Stimulated activated CD4-positive, alpha-beta T cell treated with anti-CD3 and anti-CD28 coated beads, Interleukin-15, amount 100 ng/mL, for 48 hours (primary cell): ENCODE measurements at regions not wholly inside any gene's neighbourhood (a gene's known extent, or its start where the extent isn't known, plus 50 kb on each side); places are given as distances from the start of the nearest gene placed in this dataset.

Source experiments
- DNase-seq, 2 donors: peaks; one replicate each; pipeline ENCODE4 v3.0.0-alpha.2; 2020; ENCODE audit warnings: low read depth in 2 of 2

DNA sequence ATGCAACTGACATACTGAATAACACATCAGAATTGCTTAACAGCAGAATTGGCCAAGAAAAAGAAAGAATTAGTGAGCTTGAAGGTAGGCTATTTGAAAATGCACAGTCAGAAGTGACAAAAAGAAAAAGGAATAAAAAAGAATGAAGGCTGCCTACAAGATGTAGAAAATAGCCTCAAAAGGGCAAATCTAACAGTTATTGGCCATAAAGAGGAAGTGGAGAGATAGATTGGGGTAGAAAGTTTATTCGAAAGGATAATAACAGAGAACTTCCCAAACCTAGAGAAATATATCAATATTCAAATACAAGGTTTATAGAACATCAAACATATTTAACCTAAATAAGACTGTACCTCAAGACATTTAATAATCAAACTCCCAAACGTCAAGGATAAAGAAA lies 67.5 kb downstream of the ATP6V1G3 start:
- DNase-seq: no peak

DNA sequence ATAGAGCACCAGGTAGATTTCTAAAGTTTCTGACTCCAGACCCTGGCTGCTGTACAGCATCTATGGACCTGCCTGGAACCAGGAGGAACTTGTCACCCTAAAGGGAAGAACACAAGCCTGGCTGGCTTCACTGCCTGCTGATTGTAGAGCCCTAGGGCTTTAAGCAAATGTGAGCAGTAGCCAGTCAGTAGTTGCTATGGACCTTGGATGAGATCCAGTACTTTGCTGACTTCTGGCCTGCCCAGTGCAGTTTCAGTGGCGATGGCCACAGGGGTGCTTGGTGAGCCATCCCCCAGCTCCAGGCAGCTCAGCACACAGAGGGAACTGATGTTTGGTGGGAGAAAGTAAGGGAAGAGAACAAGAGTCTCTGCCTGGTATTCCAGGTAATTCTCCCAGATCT lies 68.4 kb downstream of the ATP6V1G3 start:
- DNase-seq: no peak

DNA sequence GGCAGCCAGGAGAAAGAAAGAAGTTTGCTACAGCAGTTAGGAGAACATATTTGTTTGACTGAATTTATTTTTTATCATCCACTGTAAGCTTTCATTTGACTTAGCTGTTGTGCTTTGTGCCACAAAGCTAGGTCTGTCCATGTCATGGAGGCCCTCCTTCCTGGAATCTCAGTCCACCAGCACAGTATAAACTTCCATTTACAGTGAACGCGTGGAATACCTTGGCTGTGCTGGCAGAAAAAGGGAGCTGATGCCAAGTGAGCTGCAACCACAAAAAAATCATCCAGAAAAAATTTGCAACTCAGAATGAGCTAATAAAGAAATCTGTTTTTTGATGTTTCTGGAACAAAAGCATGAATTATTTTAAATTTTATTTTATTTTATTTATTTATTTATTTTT lies 72.6 kb downstream of the ATP6V1G3 start:
- no peak for DNase-seq

DNA sequence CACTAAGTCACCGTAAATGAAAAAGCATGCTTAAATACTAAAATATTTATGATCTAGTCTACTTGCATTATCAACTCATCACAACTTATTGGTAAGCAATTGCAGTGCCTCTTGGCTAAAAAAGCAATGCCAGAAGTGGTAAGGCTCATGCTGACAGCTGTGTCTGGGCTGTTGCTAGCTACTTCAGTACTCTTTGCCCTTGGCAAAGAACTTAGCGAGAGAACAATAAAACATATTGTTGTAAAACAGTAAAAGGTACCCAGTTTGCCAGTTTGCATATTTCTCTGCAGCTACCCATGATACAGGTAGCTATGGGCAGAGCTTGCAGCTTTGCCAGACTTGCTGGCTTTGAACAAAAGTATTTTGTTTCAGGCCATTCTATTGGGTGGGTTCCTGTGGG lies 73.1 kb downstream of the ATP6V1G3 start:
- DNase-seq: no peak

DNA sequence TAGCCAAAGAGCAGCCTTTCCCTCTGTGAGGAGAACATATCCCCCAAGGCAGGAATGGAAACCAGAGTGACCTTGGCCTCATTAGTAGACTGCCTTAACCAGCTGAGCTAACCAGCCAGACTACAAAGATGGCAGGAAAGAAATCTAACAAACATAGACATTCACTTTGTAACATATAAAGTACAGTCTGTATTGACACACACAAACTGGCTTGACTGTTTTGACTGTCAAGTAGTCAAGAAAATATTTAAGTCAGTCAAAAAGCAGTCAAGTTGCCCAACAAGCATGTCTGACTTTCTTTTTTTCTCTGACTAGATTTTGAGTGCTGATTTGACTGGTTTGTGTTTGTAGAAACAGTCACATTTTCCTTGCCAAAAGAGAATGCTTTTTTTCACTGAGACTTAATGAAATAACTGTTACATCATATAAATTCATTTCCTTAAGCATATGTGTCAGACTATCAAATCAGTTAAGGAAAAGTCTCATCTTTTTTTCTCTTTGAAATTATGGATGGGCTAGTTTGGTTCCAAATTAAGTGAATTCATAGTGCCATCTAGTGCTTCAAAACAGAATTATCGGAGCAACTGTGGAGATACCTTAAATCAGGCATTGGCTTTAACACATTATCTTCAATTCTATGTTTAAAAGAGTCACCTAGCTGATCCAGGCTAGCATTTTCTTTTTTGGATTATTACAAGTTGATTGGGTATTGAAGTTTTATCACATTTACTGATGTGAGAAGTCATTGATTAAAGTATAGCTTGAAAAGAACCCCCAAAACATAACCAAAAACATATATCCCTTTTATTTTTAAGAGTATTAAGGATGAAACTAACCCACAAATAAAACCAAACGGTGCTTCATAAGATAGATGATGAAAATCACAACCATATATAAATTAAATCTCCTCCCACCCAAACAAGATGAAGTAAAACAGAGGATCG lies 75.0 kb downstream of the ATP6V1G3 start:
- no peak for DNase-seq

DNA sequence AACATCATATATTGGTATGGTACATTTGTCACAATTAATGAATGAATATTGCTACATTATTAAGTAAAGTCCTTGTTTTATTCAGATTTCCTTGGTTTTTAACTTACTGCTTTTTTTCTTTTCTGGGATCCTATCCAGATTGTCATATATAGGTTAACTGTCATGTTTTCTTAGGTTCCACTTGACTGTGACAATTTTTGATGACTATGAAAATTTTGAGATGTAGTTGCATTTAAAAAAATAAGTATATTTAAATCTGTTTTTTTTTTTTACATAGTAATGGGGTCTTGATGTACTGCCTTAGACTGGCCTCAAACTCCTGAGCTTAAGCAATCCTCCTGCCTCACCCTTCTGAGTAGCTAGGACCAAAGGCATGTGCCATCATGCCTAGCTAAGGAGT lies 76.8 kb downstream of the ATP6V1G3 start:
- no peak for DNase-seq

DNA sequence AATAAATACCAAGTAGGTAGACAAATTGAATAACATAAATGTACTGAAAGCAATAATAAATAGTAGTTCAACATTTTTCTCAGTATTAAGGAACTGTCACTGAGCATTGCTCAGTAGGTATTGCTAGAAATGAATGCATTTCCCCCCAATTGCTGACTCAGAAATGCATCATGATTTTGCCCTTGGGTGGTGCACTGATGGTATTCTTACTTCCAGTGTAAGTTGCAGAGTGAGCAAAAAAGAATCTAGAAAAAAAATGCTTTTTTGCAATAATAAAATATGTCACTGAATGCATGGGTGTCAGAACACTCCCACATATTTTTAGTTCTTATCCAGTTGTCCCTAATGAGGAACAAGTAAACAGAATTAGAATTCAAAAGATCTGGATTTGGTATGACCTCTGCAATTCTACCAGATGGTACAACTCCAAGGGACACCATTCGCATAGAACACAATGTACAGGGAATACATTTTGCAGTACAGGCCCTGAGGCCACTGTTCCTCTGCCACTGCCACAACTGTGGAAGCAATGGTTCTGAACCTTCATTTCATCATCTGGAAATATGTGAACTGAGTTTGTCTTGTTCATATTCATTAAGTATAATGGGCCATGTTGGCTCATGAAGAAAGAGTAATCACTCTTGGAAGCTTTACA lies 78.0 kb downstream of the ATP6V1G3 start:
- DNase-seq: peak; percentile 7 to 16

DNA sequence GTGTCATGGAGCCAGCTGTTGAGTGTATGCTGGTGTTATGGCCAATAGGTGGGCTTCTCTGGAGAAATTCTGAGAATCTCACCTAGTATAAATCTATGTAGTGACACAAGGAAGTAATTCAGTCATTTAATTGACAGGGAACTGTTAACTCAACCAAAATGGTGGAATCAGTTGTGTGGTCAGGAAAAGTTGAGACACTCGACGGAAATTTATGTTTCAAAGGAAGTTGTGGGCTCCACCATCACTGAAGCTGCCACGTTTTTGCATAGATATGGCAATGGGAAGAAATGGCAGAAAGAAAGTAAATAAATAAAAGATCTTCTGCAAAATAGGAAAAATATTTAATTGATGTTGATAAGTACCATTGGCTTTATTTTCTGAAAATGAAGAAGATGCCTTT lies 84.5 kb downstream of the ATP6V1G3 start:
- DNase-seq: no peak

DNA sequence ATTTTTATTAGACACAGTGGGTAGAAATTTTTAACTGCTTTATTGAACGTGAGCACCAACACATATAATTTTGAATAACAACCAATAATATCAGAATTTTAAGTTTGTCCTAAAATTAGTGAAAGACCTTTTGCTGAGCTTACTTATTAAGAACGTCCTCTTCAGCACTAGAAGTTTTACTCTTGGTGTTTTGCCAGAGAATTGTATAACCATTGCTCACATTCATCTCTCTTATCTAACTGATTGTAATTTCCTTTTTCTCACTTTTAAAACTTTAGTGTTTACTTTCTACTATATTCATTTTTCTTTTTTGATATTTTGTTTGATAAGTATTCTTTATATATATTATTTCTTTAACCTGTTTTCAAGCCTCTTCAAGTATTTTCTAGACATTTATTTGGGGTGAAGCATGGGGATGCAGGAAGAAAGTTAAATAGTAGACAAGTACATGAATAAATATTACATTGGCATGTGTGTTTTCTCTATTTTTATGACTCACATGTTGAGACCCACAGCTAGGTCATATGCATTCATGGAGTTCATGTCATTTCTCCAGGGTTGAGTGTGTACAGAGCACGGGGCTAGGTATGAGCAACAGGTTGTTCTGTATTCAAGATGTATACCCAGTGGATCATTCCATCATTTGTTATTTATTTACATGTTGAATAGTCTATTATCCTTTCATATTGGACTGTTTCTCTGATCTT lies 90.6 kb downstream of the ATP6V1G3 start:
- no peak for DNase-seq

DNA sequence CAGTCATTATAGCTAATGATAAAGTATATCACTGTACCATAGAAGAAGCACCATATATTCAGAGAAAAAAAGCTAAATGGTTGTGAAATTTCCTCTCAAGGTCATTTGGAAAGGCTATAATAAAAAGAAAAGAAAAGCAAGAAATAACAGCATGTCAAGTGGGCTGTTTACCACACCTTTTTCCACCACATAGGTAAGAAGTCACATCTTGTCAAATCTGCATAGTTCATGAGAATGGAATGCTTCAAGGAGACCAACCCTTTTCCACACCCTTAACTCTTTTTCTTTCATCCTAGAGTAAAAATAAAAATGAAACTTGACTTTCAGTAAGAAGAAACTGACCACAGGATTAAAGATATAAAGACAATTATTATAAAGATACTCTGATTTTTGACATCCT lies 91.2 kb downstream of the ATP6V1G3 start:
- no peak for DNase-seq

DNA sequence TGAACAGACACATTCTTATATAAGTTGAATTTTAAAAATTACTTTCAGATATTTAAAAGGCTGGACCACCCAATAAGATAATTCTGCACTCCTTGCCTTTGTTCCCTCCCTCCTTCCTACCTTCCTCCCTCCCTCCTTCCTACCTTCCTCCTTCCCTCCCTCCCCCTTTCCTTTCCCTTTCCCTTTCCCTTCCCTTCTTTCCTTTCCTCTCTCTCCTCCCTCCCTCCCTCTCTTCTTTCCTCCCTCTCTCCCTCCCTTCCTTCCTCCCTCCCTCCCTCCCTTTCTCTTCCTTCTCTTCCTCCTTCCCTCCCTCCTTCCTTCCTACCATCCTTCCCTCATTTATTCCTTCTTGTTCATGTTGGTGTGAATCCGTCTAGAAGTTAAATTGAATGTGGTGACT lies 93.0 kb downstream of the ATP6V1G3 start:
- no peak for DNase-seq

DNA sequence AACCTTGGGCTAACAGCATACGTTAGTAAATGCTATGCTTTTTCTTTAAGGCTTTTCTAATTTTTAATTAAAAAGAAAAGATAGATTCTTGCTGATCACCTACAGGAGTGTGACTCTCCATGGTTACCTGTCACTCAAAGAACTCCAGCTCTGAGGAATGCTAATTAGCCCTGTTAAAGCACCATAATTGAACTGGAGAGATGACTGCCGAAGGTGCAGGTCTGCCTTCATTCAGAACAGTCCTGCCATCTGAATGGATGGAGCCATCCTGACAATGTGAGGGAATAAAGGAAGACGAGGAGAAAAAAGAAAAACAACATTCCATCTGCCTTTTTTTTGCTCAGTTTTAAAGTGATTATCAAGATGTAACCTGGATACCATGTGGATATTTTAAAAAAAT lies 94.6 kb downstream of the ATP6V1G3 start:
- no peak for DNase-seq

DNA sequence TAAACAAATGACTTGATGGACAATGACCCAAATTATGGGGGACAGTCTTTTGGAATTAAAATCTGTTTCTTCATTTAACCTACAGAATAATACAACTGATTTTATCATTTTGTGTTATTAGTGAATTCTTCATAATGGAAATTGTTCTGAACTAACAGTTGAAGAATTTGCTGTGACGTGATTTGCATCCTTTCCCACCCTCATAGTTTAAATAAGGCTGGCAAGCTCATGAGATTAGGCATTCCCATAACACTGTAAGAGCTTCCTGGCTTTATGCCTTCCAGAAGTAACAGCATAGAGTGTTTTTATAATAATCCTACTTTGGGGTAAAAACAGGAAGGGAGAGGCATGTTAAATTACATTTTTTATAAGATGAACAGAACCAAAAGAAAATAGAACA lies 95.7 kb downstream of the ATP6V1G3 start:
- DNase-seq: no peak

DNA sequence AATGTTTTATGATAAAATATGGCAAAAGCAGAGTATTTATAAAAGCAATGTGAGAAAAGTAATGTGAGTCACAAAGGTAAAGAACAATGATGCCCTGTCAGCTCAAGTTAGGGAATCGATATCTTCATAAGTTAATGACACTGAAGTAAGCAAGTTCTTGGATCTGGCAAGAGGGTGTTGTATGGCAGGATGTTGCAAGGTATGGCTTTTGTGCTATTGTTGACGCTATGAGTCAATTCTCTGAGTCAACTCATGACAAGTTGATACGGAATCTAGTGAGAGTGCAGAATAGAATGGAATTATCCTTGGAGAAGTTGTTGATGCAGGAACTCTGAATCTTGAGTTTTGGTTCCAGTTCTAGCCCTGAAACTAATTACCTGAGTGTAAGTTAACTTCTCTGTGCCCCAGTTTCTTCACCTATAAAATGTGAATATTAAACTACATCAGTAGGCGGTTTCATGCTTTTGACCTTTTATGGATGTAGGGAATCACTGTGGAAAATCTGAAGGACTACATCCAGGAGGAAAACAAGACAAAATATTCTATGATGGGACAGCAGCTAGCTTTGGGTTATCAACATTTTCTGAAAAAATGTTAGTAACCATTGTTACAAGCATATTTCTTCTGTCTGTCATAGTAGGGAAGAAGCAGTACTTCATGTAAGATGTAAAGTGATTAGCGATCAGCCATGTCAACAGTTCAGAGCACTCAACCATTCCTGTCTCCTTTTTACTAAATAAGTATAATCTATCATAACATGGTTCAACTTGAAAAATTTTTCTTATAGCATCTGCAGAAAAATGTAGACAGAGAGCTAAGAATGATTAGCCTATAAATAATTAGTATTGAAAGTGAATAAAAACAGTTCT lies 96.9 kb downstream of the ATP6V1G3 start:
- no peak for DNase-seq

DNA sequence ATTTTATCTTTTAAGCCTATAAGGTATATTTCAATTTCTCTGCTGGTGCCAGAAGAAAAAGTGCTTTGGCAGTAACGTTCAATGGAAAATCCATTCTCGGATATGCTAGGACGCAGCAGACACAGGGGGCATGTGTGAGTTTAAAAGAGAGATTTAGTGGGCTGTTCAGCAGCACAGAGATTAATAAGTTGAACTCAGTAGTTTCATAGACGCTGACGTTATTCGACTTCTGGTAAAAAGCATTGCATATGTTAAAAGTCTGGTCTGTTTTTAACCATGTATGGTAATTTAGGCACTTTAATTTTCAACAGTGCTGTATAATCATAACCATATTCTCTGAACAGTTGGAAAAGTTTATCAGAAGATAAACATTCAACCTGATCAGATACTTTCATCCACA lies 99.6 kb downstream of the ATP6V1G3 start:
- DNase-seq: no peak

DNA sequence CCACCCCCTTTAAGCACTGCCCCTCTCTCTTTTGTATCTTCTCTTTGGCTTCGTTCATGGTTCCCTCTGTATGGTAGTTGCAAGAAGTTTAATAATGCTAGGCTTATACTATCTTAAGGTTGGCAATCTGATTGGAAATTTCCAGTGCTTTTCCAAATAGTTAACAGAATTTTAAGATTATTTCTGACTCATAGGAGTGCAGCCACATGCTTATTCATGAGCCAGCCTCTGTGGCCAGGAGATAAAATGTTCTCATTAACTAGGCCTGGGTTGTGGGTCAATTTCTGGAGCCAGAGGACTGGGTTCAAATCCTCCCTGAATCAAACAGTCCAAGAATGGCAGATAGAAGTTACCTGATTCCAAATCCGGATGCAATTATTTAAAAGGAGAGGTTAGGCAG lies 103.1 kb downstream of the ATP6V1G3 start:
- no peak for DNase-seq

DNA sequence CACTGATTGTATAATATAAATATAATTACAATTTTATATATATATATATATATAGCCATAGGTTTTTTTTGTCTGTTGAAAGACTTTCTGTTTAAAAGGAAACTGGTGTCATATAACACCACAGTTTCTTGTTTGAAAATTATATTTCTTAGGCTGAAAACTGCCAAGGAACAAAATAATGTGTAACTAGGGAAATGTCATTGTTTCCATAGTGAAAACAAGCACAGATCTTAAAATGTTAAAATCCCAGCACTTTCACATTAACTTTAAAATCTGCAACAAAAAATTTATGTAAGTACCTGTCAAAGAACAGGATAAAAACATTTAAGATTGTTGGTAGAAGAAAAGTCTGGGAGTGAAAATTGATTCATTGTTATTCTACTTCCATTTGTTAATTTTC lies 104.2 kb downstream of the ATP6V1G3 start:
- no peak for DNase-seq

DNA sequence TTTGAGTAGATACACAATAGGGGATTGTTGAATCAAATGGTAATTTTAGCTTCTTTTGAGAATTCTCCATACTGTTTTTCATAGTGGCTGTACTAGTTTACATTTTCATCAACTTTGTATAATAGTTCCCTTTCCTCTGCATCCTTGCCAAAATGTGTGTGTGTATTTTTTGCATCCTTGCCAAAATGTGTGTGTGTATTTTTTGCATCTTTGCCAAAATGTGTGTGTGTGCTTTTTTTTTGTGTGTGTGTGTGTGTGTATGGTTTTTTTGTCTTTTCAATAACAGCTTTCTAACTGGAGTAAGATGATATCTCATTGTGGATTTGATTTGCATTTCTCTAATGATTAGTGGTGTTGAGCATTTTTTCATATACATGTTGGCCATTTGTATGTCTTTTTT lies 105.4 kb downstream of the ATP6V1G3 start:
- no peak for DNase-seq

DNA sequence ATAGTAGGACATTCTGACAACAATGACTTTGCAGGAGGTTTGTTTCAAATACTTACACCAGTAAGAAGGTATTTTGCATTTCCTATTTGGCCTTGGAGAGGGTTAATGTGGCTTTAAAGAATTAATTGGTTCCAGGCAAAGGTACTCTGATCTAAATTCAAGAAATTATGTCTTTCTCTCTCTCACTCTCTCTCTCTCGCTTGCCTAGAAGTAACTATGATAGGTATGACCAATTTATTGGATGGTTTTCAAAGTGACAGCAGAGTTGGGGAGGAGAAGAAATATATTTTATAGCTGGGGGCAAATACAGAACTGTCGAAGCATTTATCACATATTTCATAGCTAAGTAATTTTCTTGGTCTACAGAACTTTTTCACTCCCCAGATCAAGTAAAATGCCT lies 116.0 kb downstream of the ATP6V1G3 start:
- DNase-seq: no peak

DNA sequence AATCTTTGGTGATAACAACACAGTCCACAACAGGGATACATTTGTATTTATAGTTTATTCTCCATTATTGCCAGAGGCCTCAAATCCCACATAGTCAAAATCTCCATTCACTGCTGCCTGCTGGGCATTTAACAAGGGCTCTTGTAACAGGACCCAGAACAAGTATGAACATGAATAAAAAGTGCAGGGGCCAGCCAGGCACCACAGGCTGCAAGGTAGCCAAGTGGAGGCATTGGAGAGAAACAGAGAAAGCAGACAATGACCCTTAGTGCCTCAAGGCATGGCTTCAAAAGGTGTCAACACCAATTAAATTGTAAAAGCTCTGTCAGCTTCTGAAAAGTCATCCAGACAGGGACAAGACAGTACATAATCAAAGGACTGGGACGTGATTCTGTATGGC lies 116.8 kb downstream of the ATP6V1G3 start:
- no peak for DNase-seq

DNA sequence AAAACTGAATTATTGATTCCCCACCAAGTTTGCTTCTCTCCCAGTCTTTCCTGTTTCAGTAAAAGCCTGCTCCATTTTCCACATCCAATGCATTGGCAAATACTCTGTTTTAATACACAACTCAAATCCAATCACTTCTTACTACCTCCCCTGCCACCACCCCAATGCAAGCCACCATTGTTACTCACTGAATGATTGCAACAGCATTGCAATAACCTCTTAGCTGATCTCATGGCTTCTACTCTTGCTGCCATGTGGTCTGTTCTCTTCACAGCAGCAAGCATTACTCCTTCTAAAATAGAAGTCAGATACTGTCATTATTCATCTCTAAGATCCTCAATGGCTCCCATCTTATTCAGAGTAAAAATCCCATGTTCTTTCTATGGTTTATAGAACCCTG lies 123.4 kb downstream of the ATP6V1G3 start:
- no peak for DNase-seq

DNA sequence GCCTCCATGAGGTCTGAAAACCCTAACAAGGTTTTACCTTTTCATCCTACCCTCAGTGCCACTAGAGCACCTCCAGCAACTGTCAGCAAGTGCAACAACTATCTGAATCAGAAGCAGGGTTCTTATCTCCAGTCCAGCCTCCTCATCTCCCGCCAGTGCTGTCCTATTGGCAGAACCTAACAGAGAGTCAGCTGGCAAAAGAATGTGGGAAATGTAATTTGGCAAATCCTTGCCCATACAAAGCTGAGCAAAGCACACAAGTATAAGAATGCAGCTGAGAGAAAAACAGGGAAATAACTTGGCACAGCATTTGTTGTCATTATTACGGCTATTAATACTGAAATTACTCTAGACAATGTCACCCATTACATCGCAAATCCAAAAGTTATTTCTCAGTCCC lies 124.2 kb downstream of the ATP6V1G3 start:
- DNase-seq: no peak
